ENCODE measurements at regions not wholly inside any gene's neighbourhood (a gene's known extent, or its start where the extent isn't known, plus 50 kb on each side); places are given as distances from the start of the nearest gene placed in this dataset.

GRCh38 chr7:20053334-20054104 lies 163.7 kb downstream of the MACC1 start:
- DNase-seq (ENCODE audit: low spot score), result no peak
- Histone ChIP-seq H3K9me3 (ENCODE audit: severe bottlenecking) (no peaks in the 10 kb centered on the region), H3K27me3 (ENCODE audit: insufficient read depth, poor library complexity, severe bottlenecking) (no peaks in the 10 kb centered on the region), H3K27ac (ENCODE audit: poor library complexity, severe bottlenecking) (no peak overlapping the region), H3K36me3 (ENCODE audit: low read depth) (no peaks in the 10 kb centered on the region), H3K4me1 (ENCODE audit: insufficient read depth, poor library complexity, severe bottlenecking) (no peaks in the 10 kb centered on the region), H3K4me3 (ENCODE audit: severe bottlenecking) (no peak overlapping the region)
- no peak for TF ChIP-seq CTCF (IDR thresholded peaks at IDR 0.05; ENCODE audit: poor library complexity, severe bottlenecking)
- ATAC-seq (ENCODE audit: low read depth), result no peak

GRCh38 chr7:20050241-20050966 lies 166.8 kb downstream of the MACC1 start:
- Histone ChIP-seq H3K4me3 (ENCODE audit: severe bottlenecking) (no peak overlapping the region), H3K27me3 (ENCODE audit: insufficient read depth, poor library complexity, severe bottlenecking) (no peaks in the 10 kb centered on the region), H3K36me3 (ENCODE audit: low read depth) (no peaks in the 10 kb centered on the region), H3K4me1 (ENCODE audit: insufficient read depth, poor library complexity, severe bottlenecking) (no peaks in the 10 kb centered on the region), H3K27ac (ENCODE audit: poor library complexity, severe bottlenecking) (no peak overlapping the region), H3K9me3 (ENCODE audit: severe bottlenecking) (no peaks in the 10 kb centered on the region)
- TF ChIP-seq CTCF (IDR thresholded peaks at IDR 0.05; ENCODE audit: poor library complexity, severe bottlenecking), result no peak
- ATAC-seq (ENCODE audit: low read depth) (no peak), DNase-seq (ENCODE audit: low spot score) (no peak)

- ATAC-seq (ENCODE audit: low read depth), result no peak
Measured at GRCh38 chr7:20038676-20039075, 178.5 kb downstream of the MACC1 start.

GRCh38 chr7:20035279-20035875 lies 181.8 kb downstream of the MACC1 start:
- Histone ChIP-seq H3K4me1 (ENCODE audit: insufficient read depth, poor library complexity, severe bottlenecking) (no peaks in the 10 kb centered on the region), H3K4me3 (ENCODE audit: severe bottlenecking) (no peak overlapping the region), H3K36me3 (ENCODE audit: low read depth) (no peaks in the 10 kb centered on the region), H3K27me3 (ENCODE audit: insufficient read depth, poor library complexity, severe bottlenecking) (no peaks in the 10 kb centered on the region), H3K27ac (ENCODE audit: poor library complexity, severe bottlenecking) (no peak overlapping the region), H3K9me3 (ENCODE audit: severe bottlenecking) (no peaks in the 10 kb centered on the region)
- no peak for ATAC-seq (ENCODE audit: low read depth)
- no peak for TF ChIP-seq CTCF (IDR thresholded peaks at IDR 0.05; ENCODE audit: poor library complexity, severe bottlenecking)
- DNase-seq (ENCODE audit: low spot score), result no peak

More at GRCh38 chr7:20038676-20039075, 178.5 kb downstream of the MACC1 start:
- DNase-seq (ENCODE audit: low spot score), result no peak
- Histone ChIP-seq H3K36me3 (ENCODE audit: low read depth) (no peaks in the 10 kb centered on the region), H3K4me3 (ENCODE audit: severe bottlenecking) (no peak overlapping the region), H3K27ac (ENCODE audit: poor library complexity, severe bottlenecking) (no peak overlapping the region), H3K9me3 (ENCODE audit: severe bottlenecking) (no peaks in the 10 kb centered on the region), H3K27me3 (ENCODE audit: insufficient read depth, poor library complexity, severe bottlenecking) (no peaks in the 10 kb centered on the region), H3K4me1 (ENCODE audit: insufficient read depth, poor library complexity, severe bottlenecking) (no peaks in the 10 kb centered on the region)
- TF ChIP-seq CTCF (IDR thresholded peaks at IDR 0.05; ENCODE audit: poor library complexity, severe bottlenecking), result no peak

Data from RWPE2 (cell line).